Loucy (cell line): ENCODE measurements at regions not wholly inside any gene's neighbourhood (a gene's known extent, or its start where the extent isn't known, plus 50 kb on each side); places are given as distances from the start of the nearest gene placed in this dataset.

Experiments used
- EZH2phosphoT487 ChIP-seq: fragments of 200-600 bp; IDR thresholded peaks from 2 replicates; pipeline ENCODE4 v1.6.1; 2018; ENCODE audit warnings: antibody characterized with exemption, mild to moderate bottlenecking, moderate library complexity, borderline replicate concordance
- TF ChIP-seq, protein P1 (sequence below): fragments of 200-600 bp; sonication (generic); conservative IDR thresholded peaks from 2 replicates; pipeline ENCODE4 v1.5.1; 2014; ENCODE audit warnings: mild to moderate bottlenecking, antibody characterized with exemption, low read length

DNA sequence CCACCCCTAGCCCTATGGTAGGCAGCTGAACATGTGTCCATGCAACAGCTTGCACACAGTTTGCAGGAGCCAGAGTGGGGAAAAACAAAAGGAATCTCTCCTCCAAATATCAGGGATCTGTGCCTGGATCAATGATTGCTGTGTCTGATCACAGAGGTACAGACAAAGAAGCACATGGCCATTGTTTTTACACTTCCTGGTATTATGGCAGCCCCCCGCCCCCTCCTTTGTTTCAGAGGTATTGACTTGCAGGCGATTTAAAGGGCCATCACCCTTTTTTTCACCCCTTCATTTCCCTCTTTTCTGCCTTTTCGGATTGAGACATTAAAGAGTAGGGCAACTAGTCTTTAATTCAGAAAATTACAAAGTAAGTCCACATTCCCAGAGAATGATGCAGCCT lies 453.0 kb upstream of the LUZP2 start:
- no peak for TF ChIP-seq EZH2phosphoT487
- TF ChIP-seq, protein P1, sequence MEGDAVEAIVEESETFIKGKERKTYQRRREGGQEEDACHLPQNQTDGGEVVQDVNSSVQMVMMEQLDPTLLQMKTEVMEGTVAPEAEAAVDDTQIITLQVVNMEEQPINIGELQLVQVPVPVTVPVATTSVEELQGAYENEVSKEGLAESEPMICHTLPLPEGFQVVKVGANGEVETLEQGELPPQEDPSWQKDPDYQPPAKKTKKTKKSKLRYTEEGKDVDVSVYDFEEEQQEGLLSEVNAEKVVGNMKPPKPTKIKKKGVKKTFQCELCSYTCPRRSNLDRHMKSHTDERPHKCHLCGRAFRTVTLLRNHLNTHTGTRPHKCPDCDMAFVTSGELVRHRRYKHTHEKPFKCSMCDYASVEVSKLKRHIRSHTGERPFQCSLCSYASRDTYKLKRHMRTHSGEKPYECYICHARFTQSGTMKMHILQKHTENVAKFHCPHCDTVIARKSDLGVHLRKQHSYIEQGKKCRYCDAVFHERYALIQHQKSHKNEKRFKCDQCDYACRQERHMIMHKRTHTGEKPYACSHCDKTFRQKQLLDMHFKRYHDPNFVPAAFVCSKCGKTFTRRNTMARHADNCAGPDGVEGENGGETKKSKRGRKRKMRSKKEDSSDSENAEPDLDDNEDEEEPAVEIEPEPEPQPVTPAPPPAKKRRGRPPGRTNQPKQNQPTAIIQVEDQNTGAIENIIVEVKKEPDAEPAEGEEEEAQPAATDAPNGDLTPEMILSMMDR, result no peak
